H1 (cell line): ENCODE measurements at regions not wholly inside any gene's neighbourhood (a gene's known extent, or its start where the extent isn't known, plus 50 kb on each side); places are given as distances from the start of the nearest gene placed in this dataset.

ENCODE experiments used
- CTCF ChIA-PET: fragments of 300-600 bp; sonication (Branson Sonifier 250); formaldehyde crosslinking; loops from one replicate; lab custom pipeline; 2021; ENCODE audit not compliant: partially characterized antibody; lab: Charles Lee
- POLR2A ChIA-PET: fragments of 300-600 bp; sonication (Branson Sonifier 250); formaldehyde crosslinking; loops from one replicate; lab custom pipeline; 2021; ENCODE audit warnings: inconsistent platforms; ENCODE audit not compliant: partially characterized antibody; lab: Charles Lee
- DNase-seq, 2 experiments: peaks; one replicate each; pipeline versions ENCODE4 v3.0.0 to v3.0.0-alpha.2; 2010 to 2022; ENCODE audit warnings: low spot score in 2 of 2, low read depth in 1 of 2, mixed read lengths in 1 of 2
- FAIRE-seq: peaks from 2 replicates; lab custom pipeline; 2011; peaks lifted over from hg19 to GRCh38; lab: Jason Lieb, UNC
- H2AFZ ChIP-seq: 2 replicates; pipeline ENCODE4 v1.8.1; 2012; ENCODE audit warnings: low read length, inconsistent platforms
- H2AK5ac ChIP-seq: 2 replicates; pipeline ENCODE4 v1.6.1; 2013; ENCODE audit warnings: low read depth, low read length
- H2BK120ac ChIP-seq: replicated peaks from 2 replicates; pipeline ENCODE3; 2013; ENCODE audit warnings: low read depth, low read length, inconsistent platforms
- H2BK12ac ChIP-seq: 2 replicates; pipeline ENCODE4 v1.6.1; 2013; ENCODE audit warnings: low read depth, low read length
- H2BK15ac ChIP-seq: 2 replicates; pipeline ENCODE4 v1.6.1; 2013; ENCODE audit warnings: low read length
- H2BK20ac ChIP-seq: 2 replicates; pipeline ENCODE4 v1.6.1; 2013; ENCODE audit warnings: low read length
- H2BK5ac ChIP-seq: 2 replicates; pipeline ENCODE4 v1.6.1; 2013; ENCODE audit warnings: low read depth, low read length
- H3K14ac ChIP-seq: 2 replicates; pipeline ENCODE4 v1.6.1; 2013; ENCODE audit warnings: inconsistent platforms; ENCODE audit not compliant: insufficient read length
- H3K18ac ChIP-seq: 2 replicates; pipeline ENCODE4 v1.6.1; 2013; ENCODE audit warnings: low read length; ENCODE audit errors: extremely low read depth
- H3K23ac ChIP-seq: 2 replicates; pipeline ENCODE4 v1.6.1; 2013; ENCODE audit warnings: inconsistent platforms; ENCODE audit not compliant: insufficient read length
- H3K23me2 ChIP-seq: 2 replicates; pipeline ENCODE4 v1.6.1; 2013; ENCODE audit warnings: low read depth, low read length
- H3K27ac ChIP-seq: 2 replicates; pipeline ENCODE4 v1.6.1; 2011; ENCODE audit warnings: low read depth, low read length, inconsistent platforms
- H3K27me3 ChIP-seq, 4 experiments: replicated peaks in 1 of 4; 1 replicate in 1 of 4; 2 replicates in 3 of 4; pipeline versions ENCODE4 v1.6.1 to v1.8.1; 2011 to 2013; ENCODE audit warnings: low read length in 3 of 4, mild to moderate bottlenecking in 3 of 4, inconsistent platforms in 2 of 4, mixed read lengths in 2 of 4, moderate library complexity in 1 of 4; ENCODE audit not compliant: control insufficient read depth in 3 of 4, insufficient read depth in 3 of 4; ENCODE audit errors: extremely low read depth in 1 of 4
- H3K36me3 ChIP-seq, 4 experiments: 2 replicates each; pipeline versions ENCODE4 v1.6.1 to v1.8.1; 2011 to 2013; ENCODE audit warnings: mild to moderate bottlenecking in 4 of 4, low read length in 3 of 4, moderate library complexity in 2 of 4, control low read depth in 1 of 4, inconsistent platforms in 1 of 4; ENCODE audit not compliant: insufficient read depth in 4 of 4, control insufficient read depth in 2 of 4
- H3K4ac ChIP-seq: replicated peaks from 2 replicates; pipeline ENCODE3; 2013; ENCODE audit warnings: low read length, low read depth, mixed read lengths, inconsistent platforms; ENCODE audit not compliant: insufficient read length
- H3K4me1 ChIP-seq, 4 experiments: replicated peaks in 1 of 4; 1 replicate in 1 of 4; 2 replicates in 3 of 4; pipeline versions ENCODE4 v1.6.1 to v1.8.1; 2011 to 2013; ENCODE audit warnings: low read length in 3 of 4, inconsistent platforms in 2 of 4, mixed read lengths in 1 of 4; ENCODE audit not compliant: insufficient read depth in 4 of 4, control insufficient read depth in 3 of 4
- H3K4me2 ChIP-seq, 2 experiments: 2 replicates each; pipeline versions ENCODE4 v1.6.1 to v1.8.1; 2011 to 2013; ENCODE audit warnings: low read depth in 2 of 2, low read length in 2 of 2, control low read depth in 1 of 2, inconsistent platforms in 1 of 2, mild to moderate bottlenecking in 1 of 2; ENCODE audit not compliant: insufficient read depth in 1 of 2
- H3K4me3 ChIP-seq, 4 experiments: fragments of 200-600, 300-600 bp in 1 of 4; sonication (generic), shearing (Covaris generic), sonication (Bioruptor Twin) in 1 of 4; 2 replicates each; pipeline versions ENCODE4 v1.5.1 to v1.8.1; 2011 to 2016; ENCODE audit warnings: low read length in 4 of 4, low read depth in 3 of 4, control low read depth in 2 of 4, inconsistent platforms in 2 of 4, mild to moderate bottlenecking in 2 of 4, mixed read lengths in 1 of 4, moderate library complexity in 1 of 4; ENCODE audit not compliant: insufficient read depth in 2 of 4; ENCODE audit errors: extremely low read depth in 1 of 4
- H3K56ac ChIP-seq: replicated peaks from 2 replicates; pipeline ENCODE3; 2013; ENCODE audit warnings: low read depth, mild to moderate bottlenecking, mixed read lengths, low read length, inconsistent platforms; ENCODE audit not compliant: insufficient read length
- H3K79me1 ChIP-seq: 2 replicates; pipeline ENCODE4 v1.6.1; 2013; ENCODE audit warnings: low read depth, low read length, control low read depth
- H3K79me2 ChIP-seq, 2 experiments: 2 replicates each; pipeline versions ENCODE4 v1.6.1 to v1.8.1; 2012 to 2013; ENCODE audit warnings: low read length in 2 of 2, mild to moderate bottlenecking in 2 of 2, inconsistent platforms in 1 of 2; ENCODE audit not compliant: insufficient read depth in 2 of 2, control insufficient read depth in 1 of 2
- H3K9ac ChIP-seq, 4 experiments: replicated peaks in 1 of 4; 1 replicate in 1 of 4; 2 replicates in 3 of 4; pipeline versions ENCODE4 v1.6.1 to v1.8.1; 2011 to 2013; ENCODE audit warnings: low read depth in 3 of 4, low read length in 3 of 4, control low read depth in 2 of 4, mild to moderate bottlenecking in 2 of 4, moderate library complexity in 2 of 4, inconsistent platforms in 1 of 4; ENCODE audit errors: extremely low read depth in 1 of 4
- H3K9me3 ChIP-seq, 2 experiments: 2 replicates each; pipeline versions ENCODE4 v1.6.1 to v1.8.1; 2012 to 2013; ENCODE audit warnings: mild to moderate bottlenecking in 2 of 2, moderate library complexity in 2 of 2, control low read depth in 1 of 2, inconsistent platforms in 1 of 2, low read depth in 1 of 2, low read length in 1 of 2, mixed read lengths in 1 of 2; ENCODE audit not compliant: insufficient read depth in 2 of 2
- H4K20me1 ChIP-seq, 2 experiments: replicated peaks in 1 of 2; 2 replicates each; pipeline versions ENCODE3 to v1.8.1; 2011 to 2013; ENCODE audit warnings: inconsistent platforms in 2 of 2, low read length in 2 of 2, mild to moderate bottlenecking in 1 of 2; ENCODE audit not compliant: insufficient read depth in 2 of 2, control insufficient read depth in 1 of 2
- H4K5ac ChIP-seq: 2 replicates; pipeline ENCODE4 v1.6.1; 2013; ENCODE audit warnings: low read length, low read depth, mixed read lengths, inconsistent platforms; ENCODE audit not compliant: insufficient read length
- H4K8ac ChIP-seq: 2 replicates; pipeline ENCODE4 v1.8.0; 2013; ENCODE audit warnings: mild to moderate bottlenecking, moderate library complexity, low read length, inconsistent platforms; ENCODE audit not compliant: insufficient read depth; ENCODE audit errors: extremely low read depth
- H4K91ac ChIP-seq: replicated peaks from 2 replicates; pipeline ENCODE3; 2013; ENCODE audit warnings: low read length, mixed read lengths, inconsistent platforms; ENCODE audit not compliant: insufficient read length
- HDAC2 ChIP-seq, 2 experiments: fragments of 300-600 bp in 1 of 2; sonication (generic) in 1 of 2; IDR thresholded peaks; 2 replicates each; pipeline ENCODE4 v1.6.1; 2011 to 2012; ENCODE audit warnings: low read depth in 2 of 2, low read length in 2 of 2, mild to moderate bottlenecking in 2 of 2, moderate library complexity in 2 of 2, borderline replicate concordance in 1 of 2, inconsistent platforms in 1 of 2
- KDM1A ChIP-seq: fragments of 200-600, 300-600 bp; sonication (generic); IDR thresholded peaks from 2 replicates; pipeline ENCODE4 v1.7.1; 2016; ENCODE audit warnings: mild to moderate bottlenecking, low read length, borderline replicate concordance
- NRF1 ChIP-seq: IDR thresholded peaks from 2 replicates; pipeline ENCODE4 v1.6.1; 2011; ENCODE audit warnings: mild to moderate bottlenecking, low read depth, low read length, improper control_type of control experiment
- RBBP5 ChIP-seq: IDR thresholded peaks from 2 replicates; pipeline ENCODE4 v1.7.1; 2012; ENCODE audit warnings: low read depth, mild to moderate bottlenecking, inconsistent platforms, low read length, moderate library complexity, borderline replicate concordance
- SP1 ChIP-seq: IDR thresholded peaks from 2 replicates; pipeline ENCODE4 v1.6.1; 2011; ENCODE audit warnings: low read depth, low read length
- TBP ChIP-seq: IDR thresholded peaks from 2 replicates; pipeline ENCODE4 v1.6.1; 2011; ENCODE audit warnings: low read depth, low read length, improper control_type of control experiment
- WGBS, 2 experiments: shearing (Covaris generic) in 1 of 2; methylation state at CpG; one replicate each; pipeline versions ENCODE4 v1.1.6 to v1.1.7; 2013 to 2015; ENCODE audit warnings: low lambda C conversion rate in 2 of 2, mixed read lengths in 2 of 2, inconsistent platforms in 1 of 2, low coverage in 1 of 2, missing lambda C conversion rate in 1 of 2; ENCODE audit not compliant: insufficient replicate concordance in 2 of 2, insufficient coverage in 1 of 2, insufficient read length in 1 of 2; ENCODE audit errors: extremely low coverage in 1 of 2, missing lambda C conversion rate in 1 of 2; 5-methylcytosine and 5-hydroxymethylcytosine counted together

DNA sequence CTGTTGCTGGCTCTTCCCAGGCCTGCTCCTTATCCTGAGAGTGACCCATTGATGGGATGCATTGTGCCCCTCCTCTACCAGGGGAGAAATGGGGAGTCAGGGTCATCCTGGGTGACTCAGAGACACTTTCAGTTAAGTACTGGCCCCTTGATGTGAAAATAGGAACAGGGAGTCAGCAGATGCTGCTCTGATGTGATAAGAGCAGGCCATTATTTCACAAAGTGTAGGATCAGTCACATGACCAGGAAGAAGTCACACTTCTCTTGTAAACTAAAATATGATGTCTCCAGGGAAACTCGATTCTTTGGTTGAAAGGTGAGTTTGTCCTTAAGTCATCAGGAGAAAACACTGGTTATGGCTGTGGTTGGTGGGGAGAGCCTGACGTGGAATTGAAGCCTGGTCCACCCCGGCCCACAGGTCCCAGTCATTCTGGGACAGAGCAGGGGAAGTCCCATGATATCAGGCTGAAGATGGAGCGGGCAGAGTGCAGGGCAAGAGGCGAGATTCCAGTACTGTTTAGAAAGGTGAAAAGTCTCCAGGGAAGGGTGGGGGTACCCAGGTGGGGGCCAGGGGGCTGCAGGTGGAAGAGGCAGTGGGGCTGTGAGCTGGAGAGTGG, 88.6 kb upstream of the NLRP1 start:
- no peak overlapping the region for H4K5ac ChIP-seq
- TF ChIP-seq TBP, result no peak
- no peak for TF ChIP-seq SP1
- no peak for TF ChIP-seq KDM1A
- no peak for TF ChIP-seq NRF1
- TF ChIP-seq RBBP5, result no peak
- TF ChIP-seq HDAC2 (IDR thresholded peaks at IDR 0.05; ENCODE audit: borderline replicate concordance in 1 of 2, low read depth in 2 of 2, low read length in 2 of 2), result no peak
- H3K79me2 ChIP-seq, result no peaks in the 10 kb centered on the region
- H3K27ac ChIP-seq, result no peak overlapping the region
- no peaks in the 10 kb centered on the region for H4K20me1 ChIP-seq
- H2BK12ac ChIP-seq, result no peak overlapping the region
- no peaks in the 10 kb centered on the region for H3K4me1 ChIP-seq
- no peak overlapping the region for H3K4ac ChIP-seq
- H3K4me2 ChIP-seq, result no peak overlapping the region
- DNase-seq (no peak), FAIRE-seq (no peak)
- H3K36me3 ChIP-seq, result no peaks in the 10 kb centered on the region
- no peak overlapping the region for H3K9ac ChIP-seq
- H3K23me2 ChIP-seq, result no peaks in the 10 kb centered on the region; the same call in 1 of the 2 replicates
- WGBS, 2 experiments, result 79% methylated on average over 5 of the region's 5 CpGs; no CpG with 5 or more reads in 1 of the 2 experiments
- no peak overlapping the region for H4K8ac ChIP-seq
- H2AK5ac ChIP-seq, result no peak overlapping the region
- no peaks in the 10 kb centered on the region for H3K9me3 ChIP-seq
- POLR2A ChIA-PET, result no interaction called here
- H2BK20ac ChIP-seq, result no peak overlapping the region
- no peak overlapping the region for H3K56ac ChIP-seq
- H3K27me3 ChIP-seq, result no peaks in the 10 kb centered on the region
- H3K23ac ChIP-seq, result no peak overlapping the region
- H2BK120ac ChIP-seq, result no peak overlapping the region
- CTCF ChIA-PET, result interaction anchor here (5.8 kb wide), 1 partner anchor 33 kb away, joined by 26 read pairs; no protein-coding TSS in a partner anchor
- H3K14ac ChIP-seq, result no peak overlapping the region
- no peaks in the 10 kb centered on the region for H3K79me1 ChIP-seq
- no peak overlapping the region for H2BK15ac ChIP-seq
- H4K91ac ChIP-seq, result no peak overlapping the region
- H3K18ac ChIP-seq, result no peak overlapping the region
- no peak overlapping the region for H2BK5ac ChIP-seq
- H2AFZ ChIP-seq, result no peak overlapping the region
- no peak overlapping the region for H3K4me3 ChIP-seq
